ENCODE measurements at regions not wholly inside any gene's neighbourhood (a gene's known extent, or its start where the extent isn't known, plus 50 kb on each side); places are given as distances from the start of the nearest gene placed in this dataset.

- TF ChIP-seq SP1 (IDR thresholded peaks at IDR 0.05; ENCODE audit: low read depth, low read length) (no peak), RELA (IDR thresholded peaks at IDR 0.05; ENCODE audit: borderline replicate concordance, partially characterized antibody) (no peak), TCF3 (IDR thresholded peaks at IDR 0.05; ENCODE audit: borderline replicate concordance, insufficient read depth, low read depth, low read length) (no peak), E4F1 (IDR thresholded peaks at IDR 0.05; ENCODE audit: borderline replicate concordance, partially characterized antibody) (no peak), TBL1XR1 (IDR thresholded peaks at IDR 0.05; ENCODE audit: low read depth, low read length) (no peak)
These were observed 216.0 kb upstream of the MCTP2 start (continued) for GRCh38 chr15:94015324-94015723.

DNA sequence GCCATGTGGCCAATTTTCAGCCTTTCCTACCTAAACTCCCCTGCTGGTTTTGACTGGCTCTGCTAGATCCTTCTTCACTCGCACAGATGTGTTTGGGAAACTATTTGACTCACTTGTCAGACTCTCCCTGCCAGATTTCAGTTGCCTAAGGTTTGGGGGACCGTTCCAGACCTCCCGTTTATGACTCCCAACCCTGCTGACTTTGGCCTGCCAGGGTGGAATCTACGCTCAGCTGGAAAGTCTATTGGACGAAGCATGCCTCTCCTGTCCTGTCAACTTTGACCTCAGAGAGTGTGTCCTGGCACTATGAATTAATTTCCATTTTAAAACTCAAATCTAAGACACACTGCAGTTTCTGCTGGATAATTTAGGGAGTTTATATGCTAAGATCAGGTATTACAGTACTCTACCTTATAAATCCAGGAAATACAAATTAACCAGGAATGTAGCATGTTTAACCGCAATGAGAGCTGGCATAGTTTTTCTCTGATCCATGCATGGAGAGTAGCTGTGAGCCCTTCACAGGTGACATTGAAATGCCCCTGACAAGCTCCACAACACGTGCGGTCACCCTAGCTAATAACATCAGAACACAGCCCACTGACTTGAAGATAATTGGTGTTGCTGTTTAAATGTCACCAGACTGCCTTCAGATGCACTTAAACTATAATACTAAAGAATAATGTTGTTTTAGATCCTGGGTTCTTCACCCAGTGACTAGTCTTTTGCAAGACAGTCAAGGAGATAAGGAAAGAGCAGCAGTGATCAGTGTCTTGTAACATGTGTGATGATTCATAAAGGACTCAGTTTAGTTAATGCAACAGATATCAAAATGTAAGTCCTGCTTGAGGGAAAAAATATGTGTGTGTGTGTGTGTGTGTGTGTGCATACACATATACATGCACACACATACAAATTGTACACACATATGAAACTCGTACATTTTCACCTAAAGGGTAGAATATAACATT is 223.0 kb upstream of the MCTP2 start:
- CTCF ChIA-PET: interaction anchor here (0.6 to 0.7 kb wide), 2 partner anchors 16 to 29 kb away, joined by 3 read pairs; no protein-coding TSS in a partner anchor
- Histone ChIP-seq H3K27ac (ENCODE audit: control insufficient read depth, insufficient read depth) (no peak overlapping the region), H3K4me3 (no peak overlapping the region), H3K4me2 (ENCODE audit: control insufficient read depth, insufficient read depth) (no peak overlapping the region), H4K20me1 (ENCODE audit: control insufficient read depth, insufficient read depth) (no peaks in the 10 kb centered on the region), H3K27me3 (replicated peaks in 1 of 2; ENCODE audit: control insufficient read depth in 2 of 2, insufficient read depth in 2 of 2, low read length in 1 of 2) (no peaks in the 10 kb centered on the region), H3K9me3 (replicated peaks; ENCODE audit: control insufficient read depth, insufficient read depth, low read length) (no peaks in the 10 kb centered on the region), H3K9ac (ENCODE audit: control insufficient read depth, insufficient read depth, low read length) (no peak overlapping the region), H3K79me2 (ENCODE audit: control insufficient read depth, insufficient read depth, low read length) (no peaks in the 10 kb centered on the region), H3K4me1 (ENCODE audit: control insufficient read depth, insufficient read depth, low read length) (no peaks in the 10 kb centered on the region), H3K36me3 (ENCODE audit: control insufficient read depth in 2 of 2, insufficient read depth in 2 of 2, low read length in 1 of 2) (no peaks in the 10 kb centered on the region), H2AFZ (ENCODE audit: control insufficient read depth, low read depth, low read length) (no peak overlapping the region)
- in situ Hi-C loops (cut with MboI) (no loop called here), intact Hi-C loops (cut with micrococcal nuclease; ENCODE audit: unreplicated experiment) (no loop called here)
- DNase-seq (ENCODE audit: low read depth, low spot score) (no peak), ATAC-seq (no peak), FAIRE-seq (no peak)
- no peak for TF ChIP-seq PRDM15 (CRISPR knock-in tag; IDR thresholded peaks at IDR 0.05)
- RAD21 ChIA-PET (ENCODE audit: unreplicated experiment): no interaction called here
- POLR2A ChIA-PET: interaction anchor here (0.6 kb wide), 1 partner anchor 520 kb away, joined by 5 read pairs; no protein-coding TSS in a partner anchor
- BruUV-seq (replicated peaks): no TSS peak
- SMC1A ChIA-PET (ENCODE audit: uncharacterized antibody, unreplicated experiment): no interaction called here
- 40% methylated on average over 9 of the region's 9 CpGs for WGBS (ENCODE audit: insufficient coverage, insufficient replicate concordance, low lambda C conversion rate, missing lambda C conversion rate)

Data from GM12878 (cell line).